Glomerular visceral epithelial cell (primary cell): ENCODE measurements at regions not wholly inside any gene's neighbourhood (a gene's known extent, or its start where the extent isn't known, plus 50 kb on each side); places are given as distances from the start of the nearest gene placed in this dataset.

ENCODE experiments used
- DNase-seq: peaks from one replicate; pipeline ENCODE4 v3.0.0-alpha.2; 2016; ENCODE audit errors: extremely low spot score

- DNase-seq, result no peak
Measured at GRCh38 chr9:134245179-134245578, 80.8 kb upstream of the RNU6ATAC start.

GRCh38 chr9:134247918-134248631 lies 78.2 kb upstream of the RXRA start:
- no peak for DNase-seq

GRCh38 chr9:134251296-134252069 lies 74.8 kb upstream of the RXRA start:
- DNase-seq, result no peak

GRCh38 chr9:134252084-134252830 lies 74.0 kb upstream of the RXRA start:
- no peak for DNase-seq

GRCh38 chr9:134253606-134254205 lies 72.5 kb upstream of the RXRA start:
- no peak for DNase-seq

- no peak for DNase-seq
Measured at GRCh38 chr9:134258332-134258731, 67.9 kb upstream of the RXRA start.

GRCh38 chr9:134258828-134259546 lies 67.3 kb upstream of the RXRA start:
- DNase-seq, result no peak

- DNase-seq, result no peak
Measured at GRCh38 chr9:134259708-134260107, 66.5 kb upstream of the RXRA start.

- DNase-seq, result no peak
Measured at GRCh38 chr9:134260801-134261200, 65.5 kb upstream of the RXRA start.

GRCh38 chr9:134262035-134262434 lies 64.2 kb upstream of the RXRA start:
- DNase-seq, result no peak

GRCh38 chr9:134263596-134263995 lies 62.7 kb upstream of the RXRA start:
- no peak for DNase-seq

- DNase-seq, result no peak
Measured at GRCh38 chr9:134264169-134264568, 62.1 kb upstream of the RXRA start.

- no peak for DNase-seq
Measured at GRCh38 chr9:134265078-134265477, 61.2 kb upstream of the RXRA start.

- no peak for DNase-seq
Measured at GRCh38 chr9:134266418-134266817, 59.8 kb upstream of the RXRA start.

GRCh38 chr9:134267305-134267880 lies 58.9 kb upstream of the RXRA start:
- no peak for DNase-seq

GRCh38 chr9:134267881-134268724 lies 58.2 kb upstream of the RXRA start:
- no peak for DNase-seq

GRCh38 chr9:134268747-134269146 lies 57.5 kb upstream of the RXRA start:
- no peak for DNase-seq

- no peak for DNase-seq
Measured at GRCh38 chr9:134271338-134272301, 54.6 kb upstream of the RXRA start.
